COR-L47 (cell line): ENCODE measurements at regions not wholly inside any gene's neighbourhood (a gene's known extent, or its start where the extent isn't known, plus 50 kb on each side); places are given as distances from the start of the nearest gene placed in this dataset.
"Not testable (repeated sequence)": the region's sequence is repeated elsewhere in the genome, so short reads cannot be mapped to it uniquely, and the experiment has no call there.

Experiments used
- DNase-seq: peaks from one replicate; lab custom pipeline; 2025; lab: John Stamatoyannopoulos, UW

DNA sequence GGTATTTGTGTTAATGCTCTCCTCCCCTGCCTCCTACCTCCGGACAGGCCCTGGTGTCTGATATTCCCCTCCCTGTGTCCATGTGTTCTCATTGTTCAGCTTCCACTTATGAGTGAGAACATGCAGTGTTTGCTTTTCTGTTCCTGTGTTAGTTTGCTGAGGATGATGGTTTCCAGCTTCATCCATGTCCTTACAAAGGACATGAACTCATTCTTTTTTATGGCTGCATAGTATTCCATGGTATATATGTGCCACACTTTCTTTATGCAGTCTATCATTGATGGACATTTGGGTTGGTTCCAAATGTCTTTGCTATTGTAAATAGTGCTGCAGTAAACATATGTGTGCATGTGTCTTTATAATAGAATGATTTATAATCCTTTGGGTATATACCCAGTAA lies 105.2 kb upstream of the SNX2 start:
- not testable (repeated sequence) for DNase-seq

DNA sequence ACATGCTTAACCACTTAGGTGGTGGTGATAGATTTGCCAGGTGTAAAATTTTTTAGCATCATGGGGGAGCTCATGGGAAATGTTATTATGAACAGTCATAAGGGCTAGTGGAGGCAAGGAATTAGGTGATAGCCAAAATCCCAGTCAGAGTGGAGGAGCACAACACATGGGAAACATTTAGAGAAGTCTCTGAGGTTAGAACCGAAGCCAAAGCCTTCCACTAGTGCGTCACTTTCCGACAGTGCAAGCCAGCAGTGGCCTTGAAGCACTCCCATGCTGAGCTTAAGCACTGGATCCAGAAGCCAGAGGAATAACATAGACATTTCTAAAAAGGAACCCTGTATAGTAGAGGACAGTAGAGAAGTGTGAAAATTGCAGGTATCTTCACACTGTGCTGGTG lies 101.5 kb upstream of the SNX2 start:
- no peak for DNase-seq

- DNase-seq: no peak
Measured at GRCh38 chr5:122674385-122674784, 100.5 kb upstream of the SNX2 start.

DNA sequence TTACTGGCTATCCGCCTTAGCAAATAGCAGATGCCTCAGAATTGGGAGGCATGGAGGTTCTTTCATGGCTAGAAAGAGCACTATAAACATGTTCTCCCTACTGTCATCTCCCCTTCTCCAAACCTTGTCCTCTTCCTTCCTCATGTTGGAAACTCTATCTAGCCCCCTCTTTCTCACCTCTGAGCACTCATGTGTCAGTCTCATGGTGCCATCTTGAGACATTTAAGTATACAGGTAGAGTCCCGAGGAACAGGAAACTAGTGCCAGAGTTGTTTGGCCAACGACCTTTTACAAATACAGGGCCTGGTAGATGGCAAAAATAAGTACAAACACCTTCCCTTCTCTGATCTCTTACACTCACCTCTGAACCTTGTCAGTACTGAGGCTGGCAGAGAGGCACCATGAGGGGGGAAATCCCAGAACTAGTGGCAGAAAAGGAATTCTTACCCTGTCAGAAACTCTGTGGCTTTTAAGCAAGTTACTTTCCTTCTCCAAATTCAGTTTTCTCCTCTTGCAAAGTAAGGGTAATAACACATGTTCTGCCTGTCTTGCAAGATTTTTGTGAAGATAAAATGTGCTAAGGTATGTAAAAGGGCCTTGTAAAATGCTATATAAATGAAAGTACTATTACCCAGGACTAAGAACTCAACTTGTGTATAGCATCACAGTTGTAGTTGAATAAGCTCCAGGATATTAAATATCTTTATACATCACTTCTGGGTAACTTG lies 94.1 kb upstream of the SNX2 start:
- DNase-seq: no peak

GRCh38 chr5:122683631-122684030 lies 91.2 kb upstream of the SNX2 start:
- DNase-seq: no peak

- no peak for DNase-seq
Measured at GRCh38 chr5:122690266-122690665, 84.6 kb upstream of the SNX2 start.

DNA sequence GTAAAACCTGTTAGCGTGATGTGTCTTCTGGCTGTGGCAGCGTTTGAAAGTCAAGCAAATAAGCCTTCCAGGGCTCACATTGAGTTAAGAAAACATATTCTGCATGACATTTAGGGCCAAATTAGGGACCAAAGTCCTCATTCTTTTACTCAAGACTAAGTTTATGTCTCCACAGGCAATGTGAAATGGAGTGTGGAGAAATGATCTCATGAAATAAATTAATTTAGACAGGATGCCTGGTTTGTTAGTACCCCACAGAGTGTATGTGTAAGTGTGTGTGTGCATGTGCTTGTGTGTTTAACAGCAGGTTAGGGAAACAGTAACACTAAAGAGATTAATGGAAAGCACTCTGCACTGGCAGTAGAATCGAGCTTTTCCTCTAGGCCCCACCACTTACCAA lies 82.9 kb upstream of the SNX2 start:
- no peak for DNase-seq

DNA sequence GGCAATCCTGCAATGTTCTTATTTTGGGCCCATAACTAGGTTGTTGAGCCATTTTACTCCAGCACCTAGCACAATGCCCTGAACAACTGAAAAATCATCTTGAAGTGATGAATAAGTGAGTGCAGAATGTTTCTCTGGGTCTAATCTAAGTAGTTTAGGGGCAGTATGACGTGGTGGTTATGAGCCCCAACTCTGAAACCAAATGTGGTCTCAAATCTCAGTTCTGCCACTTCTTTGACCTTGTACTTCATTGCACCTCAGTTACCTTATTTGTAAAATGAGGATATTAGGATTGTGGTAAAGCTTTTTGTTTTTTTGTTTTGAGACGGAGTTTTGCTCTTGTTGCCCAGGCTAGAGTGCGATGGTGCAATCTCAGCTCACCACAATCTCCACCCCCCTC lies 80.9 kb upstream of the SNX2 start:
- no peak for DNase-seq

DNA sequence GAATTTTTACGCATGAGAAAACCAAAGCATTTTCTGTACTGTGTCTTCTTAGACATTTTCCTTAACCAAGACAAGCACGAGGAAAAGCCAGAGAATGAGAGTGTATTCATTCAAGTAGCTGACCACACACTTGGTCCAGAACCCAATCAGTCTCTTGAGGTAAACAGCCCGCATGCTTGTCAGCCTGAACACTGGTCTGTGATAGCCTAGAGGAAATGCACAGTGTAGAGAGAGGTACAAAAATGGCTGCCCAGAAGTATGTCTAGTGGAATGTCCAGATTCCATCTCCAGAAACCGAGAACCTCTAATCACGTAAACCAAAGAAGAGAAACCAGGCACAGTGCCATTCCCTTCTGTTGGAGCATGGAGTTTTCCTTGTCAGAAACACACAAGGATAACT lies 80.0 kb upstream of the SNX2 start:
- DNase-seq: no peak

DNA sequence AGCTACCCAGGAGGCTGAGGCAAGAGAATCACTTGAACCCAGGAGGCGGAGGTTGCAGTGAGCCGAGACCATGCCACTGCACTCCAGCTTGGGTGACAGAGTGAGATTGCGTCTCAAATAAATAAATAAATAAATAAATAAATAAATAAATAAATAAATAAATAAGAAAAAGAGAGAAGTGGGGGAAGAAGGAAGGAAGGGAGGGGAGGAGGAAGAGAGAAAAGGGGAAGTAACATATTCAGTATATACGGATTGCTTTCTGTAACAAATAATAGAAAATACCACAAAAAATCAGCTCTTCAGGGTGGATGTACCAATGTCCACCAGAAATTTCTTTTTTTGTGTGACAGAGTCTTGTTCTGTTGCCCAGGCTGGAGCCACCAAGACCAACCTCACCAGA lies 78.1 kb upstream of the SNX2 start:
- not testable (repeated sequence) for DNase-seq

DNA sequence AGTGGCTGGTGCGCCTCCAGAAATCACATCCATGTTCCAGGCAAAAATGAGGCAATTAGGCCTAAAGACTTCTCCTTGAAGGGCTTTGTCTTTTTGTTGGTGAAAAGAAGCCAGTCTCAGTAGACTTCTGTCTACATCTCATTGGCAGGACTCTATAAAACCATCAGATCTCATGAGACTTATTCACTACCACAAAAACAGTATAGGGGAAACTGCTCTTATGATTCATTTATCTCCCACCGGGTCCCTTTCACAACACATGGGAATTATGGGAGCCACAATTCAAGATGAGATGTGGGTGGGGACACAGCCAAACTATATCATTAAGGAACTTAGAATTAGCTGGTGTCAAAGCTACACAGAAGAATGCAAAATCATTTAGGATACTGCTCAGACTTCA lies 77.7 kb upstream of the SNX2 start:
- no peak for DNase-seq

GRCh38 chr5:122699201-122699600 lies 75.7 kb upstream of the SNX2 start:
- DNase-seq: no peak

- DNase-seq: no peak
Measured at GRCh38 chr5:122701640-122702523, 73.0 kb upstream of the SNX2 start.

GRCh38 chr5:122702524-122702875 lies 72.4 kb upstream of the SNX2 start:
- DNase-seq: no peak

- DNase-seq: no peak
Measured at GRCh38 chr5:122703203-122703602, 71.7 kb upstream of the SNX2 start.

- peak; percentile 12 for DNase-seq
Measured at GRCh38 chr5:122704247-122705036, 70.4 kb upstream of the SNX2 start.

- DNase-seq: no peak
Measured at GRCh38 chr5:122705851-122706250, 69.0 kb upstream of the SNX2 start.

- DNase-seq: no peak
Measured at GRCh38 chr5:122707796-122708195, 67.1 kb upstream of the SNX2 start.

GRCh38 chr5:122713041-122713440 lies 61.8 kb upstream of the SNX2 start:
- no peak for DNase-seq

DNA sequence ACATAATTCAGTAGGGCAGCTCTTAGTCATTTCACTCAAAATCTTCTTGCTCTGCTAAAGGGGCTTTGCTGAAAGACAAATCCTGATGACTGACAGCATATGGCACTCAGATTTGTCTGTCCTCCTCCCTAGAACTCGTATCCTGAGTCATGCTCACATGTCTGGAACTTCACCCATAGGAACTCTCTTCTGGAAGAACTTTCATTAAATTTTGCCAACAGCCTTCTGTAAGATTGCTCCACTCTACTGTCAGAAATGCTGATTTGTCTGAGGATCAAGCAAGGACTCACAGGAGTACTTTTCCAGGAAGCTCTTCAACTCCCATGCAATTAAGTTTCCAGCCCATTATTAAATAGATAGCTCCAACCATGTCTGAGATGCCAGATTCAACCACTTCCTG lies 59.8 kb upstream of the SNX2 start:
- DNase-seq: no peak

DNA sequence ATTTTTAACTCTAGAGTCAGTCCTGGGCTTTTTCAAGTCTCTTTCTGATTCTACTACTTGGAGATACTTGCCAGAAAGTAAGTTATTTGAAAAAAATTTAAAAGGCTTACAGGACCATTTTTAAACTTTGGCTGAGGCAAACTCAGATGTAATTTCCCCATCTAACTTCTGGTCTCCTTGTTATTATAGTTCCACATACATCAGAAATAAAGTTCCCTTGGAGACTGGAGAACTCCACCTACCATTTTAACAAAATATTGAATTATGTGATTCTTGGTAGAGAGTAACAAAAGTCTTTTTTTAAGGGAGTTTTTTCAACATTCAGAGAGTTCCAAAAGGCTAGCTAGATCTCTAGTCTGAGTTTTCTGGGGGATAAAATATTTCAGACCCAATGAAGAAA lies 56.3 kb upstream of the SNX2 start:
- no peak for DNase-seq

- DNase-seq: no peak
Measured at GRCh38 chr5:122719991-122720746, 54.7 kb upstream of the SNX2 start.
